DOHH2 (cell line): ENCODE measurements at regions not wholly inside any gene's neighbourhood (a gene's known extent, or its start where the extent isn't known, plus 50 kb on each side); places are given as distances from the start of the nearest gene placed in this dataset.

ENCODE experiments used
- H3F3A ChIP-seq: fragments of 200-600 bp; sonication (generic), shearing (Covaris generic); 2 replicates; pipeline ENCODE4 v1.6.0; 2016; ENCODE audit warnings: antibody characterized with exemption, mild to moderate bottlenecking; ENCODE audit not compliant: control insufficient read depth, insufficient read depth
- H3K27ac ChIP-seq: fragments of 200-600 bp; sonication (generic); 2 replicates; pipeline ENCODE4 v1.5.1; 2014; ENCODE audit warnings: low read depth, mild to moderate bottlenecking, low read length, moderate library complexity
- H3K27me3 ChIP-seq: fragments of 200-600 bp; sonication (generic); 2 replicates; pipeline ENCODE4 v1.6.1; 2014; ENCODE audit warnings: mild to moderate bottlenecking, low read length, mixed read lengths; ENCODE audit not compliant: control insufficient read depth
- H3K36me3 ChIP-seq: fragments of 200-600 bp; sonication (generic); 2 replicates; pipeline ENCODE4 v1.6.1; 2014; ENCODE audit warnings: mild to moderate bottlenecking, low read length, moderate library complexity, mixed read lengths; ENCODE audit not compliant: control insufficient read depth
- H3K4me1 ChIP-seq: fragments of 200-600 bp; sonication (generic); 2 replicates; pipeline ENCODE4 v1.6.1; 2014; ENCODE audit warnings: mild to moderate bottlenecking, low read length, mixed read lengths; ENCODE audit not compliant: control insufficient read depth
- H3K4me2 ChIP-seq: fragments of 200-600 bp; sonication (generic); 2 replicates; pipeline ENCODE4 v1.6.0; 2014; ENCODE audit warnings: mild to moderate bottlenecking, low read length, moderate library complexity
- H3K4me3 ChIP-seq: fragments of 200-600 bp; sonication (generic); 2 replicates; pipeline ENCODE4 v1.5.1; 2014; ENCODE audit warnings: mild to moderate bottlenecking, low read length, mixed read lengths
- H3K79me2 ChIP-seq: fragments of 200-600 bp; sonication (generic); 2 replicates; pipeline ENCODE4 v1.6.1; 2014; ENCODE audit warnings: mild to moderate bottlenecking, low read length, mixed read lengths; ENCODE audit not compliant: control insufficient read depth
- H3K9me2 ChIP-seq: fragments of 200-600 bp; sonication (generic); replicated peaks from 2 replicates; pipeline ENCODE4 v1.6.1; 2014; ENCODE audit warnings: mild to moderate bottlenecking, low read length, mixed read lengths; ENCODE audit not compliant: control insufficient read depth
- H3K9me3 ChIP-seq: fragments of 200-600 bp; sonication (generic); 2 replicates; pipeline ENCODE4 v1.6.1; 2014; ENCODE audit warnings: antibody characterized with exemption, low read length, mixed read lengths; ENCODE audit not compliant: control insufficient read depth, insufficient read depth
- H4K20me1 ChIP-seq: fragments of 200-600 bp; sonication (generic); 2 replicates; pipeline ENCODE4 v1.6.0; 2014; ENCODE audit warnings: low read depth, mild to moderate bottlenecking, antibody characterized with exemption, low read length, moderate library complexity; ENCODE audit not compliant: control insufficient read depth, insufficient read depth
- CTCF ChIP-seq: fragments of 200-600 bp; sonication (generic); IDR thresholded peaks from one replicate; pipeline ENCODE4 v1.5.1; 2014; ENCODE audit warnings: antibody characterized with exemption, mild to moderate bottlenecking, low read depth, low read length; ENCODE audit not compliant: poor library complexity, severe bottlenecking
- EZH2phosphoT487 ChIP-seq: fragments of 200-600 bp; sonication (generic); IDR thresholded peaks from 2 replicates; pipeline ENCODE4 v1.6.1; 2017; ENCODE audit warnings: borderline replicate concordance, mild to moderate bottlenecking, antibody characterized with exemption, low read length, moderate library complexity, mixed read lengths

DNA sequence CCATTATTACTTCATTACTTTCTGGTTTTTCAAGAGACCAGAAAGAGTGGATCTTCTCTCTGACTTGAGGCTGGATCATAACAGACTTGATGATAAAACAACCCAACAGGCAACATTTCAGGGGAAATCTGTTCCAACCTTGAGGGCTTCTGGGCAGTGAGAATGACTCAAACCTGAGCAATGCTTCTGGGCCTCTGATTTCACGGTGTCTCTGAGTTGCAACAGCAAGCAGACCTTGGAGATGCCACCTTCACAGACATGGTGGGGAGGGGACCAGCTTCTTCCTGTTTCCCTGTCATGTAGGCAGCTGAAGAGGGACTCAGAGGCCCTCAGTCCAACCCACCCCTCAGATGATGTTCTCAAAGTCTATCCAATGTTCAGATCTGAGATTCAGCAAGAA lies 104.0 kb downstream of the ABHD5 start:
- no peak overlapping the region for H3K27ac ChIP-seq
- no peaks in the 10 kb centered on the region for H3K79me2 ChIP-seq
- no peak for TF ChIP-seq CTCF
- TF ChIP-seq EZH2phosphoT487 = no peak
- H3K36me3 ChIP-seq = no peaks in the 10 kb centered on the region
- H3F3A ChIP-seq = no peaks in the 10 kb centered on the region
- no peaks in the 10 kb centered on the region for H4K20me1 ChIP-seq
- peaks cover 8% of the 10 kb centered on the region; the same call in 1 of the 2 replicates for H3K27me3 ChIP-seq
- peaks cover 7% of the 10 kb centered on the region; the same call in 1 of the 2 replicates for H3K4me1 ChIP-seq
- no peaks in the 10 kb centered on the region for H3K9me3 ChIP-seq
- H3K9me2 ChIP-seq = no peaks in the 10 kb centered on the region
- no peak overlapping the region for H3K4me2 ChIP-seq
- H3K4me3 ChIP-seq = no peak overlapping the region

DNA sequence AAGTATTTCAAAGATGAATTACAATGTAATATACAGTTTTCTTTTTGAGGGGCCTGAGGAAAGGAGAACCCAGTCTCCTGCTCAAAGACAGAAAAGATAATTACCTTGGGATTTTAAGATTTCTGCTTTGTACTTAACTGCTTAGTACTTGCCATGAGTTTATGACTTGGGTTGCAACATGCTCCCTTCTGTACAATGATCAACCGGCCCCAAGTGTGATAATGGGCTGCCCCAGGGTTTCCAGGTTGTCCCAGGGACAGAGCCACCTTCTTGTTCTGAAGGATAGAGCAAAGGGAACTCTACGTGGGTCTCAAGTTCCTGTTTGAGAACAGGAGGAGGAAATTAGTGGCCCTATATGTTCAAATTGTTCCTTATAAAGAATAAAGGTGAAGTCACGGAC lies 104.8 kb downstream of the ABHD5 start:
- no peak overlapping the region for H3K4me2 ChIP-seq

GRCh38 chr3:43796041-43796596 lies 105.4 kb downstream of the ABHD5 start:
- Histone ChIP-seq H3K27me3 (peaks cover 10% of the 10 kb centered on the region; the same call in 1 of the 2 replicates), H3K4me1 (peaks cover 7% of the 10 kb centered on the region; the same call in 1 of the 2 replicates), H3K36me3 (no peaks in the 10 kb centered on the region), H3K79me2 (no peaks in the 10 kb centered on the region), H3K4me2 (no peak overlapping the region), H4K20me1 (no peaks in the 10 kb centered on the region), H3K4me3 (no peak overlapping the region), H3K9me2 (no peaks in the 10 kb centered on the region), H3K9me3 (no peaks in the 10 kb centered on the region), H3K27ac (no peak overlapping the region), H3F3A (no peaks in the 10 kb centered on the region)
- no peak for TF ChIP-seq CTCF
- TF ChIP-seq EZH2phosphoT487 = no peak

More for the DNA sequence above, 104.8 kb downstream of the ABHD5 start:
- H3K79me2 ChIP-seq = no peaks in the 10 kb centered on the region
- no peaks in the 10 kb centered on the region for H3K9me2 ChIP-seq
- no peaks in the 10 kb centered on the region for H3K36me3 ChIP-seq
- TF ChIP-seq EZH2phosphoT487 (no peak), CTCF (no peak)
- H3K4me1 ChIP-seq = peaks cover 7% of the 10 kb centered on the region; the same call in 1 of the 2 replicates
- no peak overlapping the region for H3K27ac ChIP-seq
- H3F3A ChIP-seq = no peaks in the 10 kb centered on the region
- no peaks in the 10 kb centered on the region for H4K20me1 ChIP-seq
- no peak overlapping the region for H3K4me3 ChIP-seq
- H3K9me3 ChIP-seq = no peaks in the 10 kb centered on the region
- H3K27me3 ChIP-seq = peaks cover 10% of the 10 kb centered on the region; the same call in 1 of the 2 replicates
